ENCODE measurements at regions not wholly inside any gene's neighbourhood (a gene's known extent, or its start where the extent isn't known, plus 50 kb on each side); places are given as distances from the start of the nearest gene placed in this dataset.

- in situ Hi-C loops (cut with MboI; ENCODE audit: low sequenced_read_pairs in 4 of 4) (loop anchor here in 3 of 4 donors (10.0 kb wide), 2 partner anchors 243 to 253 kb away; no protein-coding TSS in a partner anchor), intact Hi-C loops (cut with DNase I; ENCODE audit: low total_unique reads) (loop anchor here (2.0 to 5.0 kb wide), 5 partner anchors 201 to 670 kb away; partner anchors contain the start of genes FBXO11 and MSH6)
- no peak for DNase-seq
- TF ChIP-seq CTCF (IDR thresholded peaks at IDR 0.05 in 4 of 5, conservative IDR thresholded peaks at IDR 0.05 in 1 of 5) (no peak), POLR2A (IDR thresholded peaks at IDR 0.05) (no peak)
- Histone ChIP-seq H3K4me3 (peak overlapping the region in 1 of 4 donors; percentile 40), H3K27ac (peak overlapping the region; percentile 15 to 49 (median 32)), H3K9me3 (no peaks in the 10 kb centered on the region), H3K4me1 (peaks cover 7 to 11% of the 10 kb centered on the region in 2 donors), H3K36me3 (no peaks in the 10 kb centered on the region), H3K27me3 (no peaks in the 10 kb centered on the region)
- no peak for ATAC-seq
Measured at GRCh38 chr2:48107326-48107925, 201.1 kb upstream of the FBXO11 start.

GRCh38 chr2:48108455-48108854, 202.2 kb upstream of the FBXO11 start:
- in situ Hi-C loops (cut with MboI; ENCODE audit: low sequenced_read_pairs in 4 of 4): loop anchor here in 3 of 4 donors (10.0 kb wide), 2 partner anchors 244 to 254 kb away; no protein-coding TSS in a partner anchor
- Histone ChIP-seq H3K4me1 (peaks cover 7 to 11% of the 10 kb centered on the region in 2 donors), H3K27ac (no peak overlapping the region), H3K36me3 (no peaks in the 10 kb centered on the region), H3K4me3 (no peak overlapping the region), H3K9me3 (no peaks in the 10 kb centered on the region), H3K27me3 (no peaks in the 10 kb centered on the region)
- ATAC-seq (no peak), DNase-seq (no peak)
- TF ChIP-seq CTCF (IDR thresholded peaks at IDR 0.05 in 4 of 5, conservative IDR thresholded peaks at IDR 0.05 in 1 of 5) (no peak), POLR2A (IDR thresholded peaks at IDR 0.05) (no peak)
- intact Hi-C loops (cut with DNase I; ENCODE audit: low total_unique reads): loop anchor here (5.0 kb wide), 2 partner anchors 341 to 671 kb away; no protein-coding TSS in a partner anchor

DNA sequence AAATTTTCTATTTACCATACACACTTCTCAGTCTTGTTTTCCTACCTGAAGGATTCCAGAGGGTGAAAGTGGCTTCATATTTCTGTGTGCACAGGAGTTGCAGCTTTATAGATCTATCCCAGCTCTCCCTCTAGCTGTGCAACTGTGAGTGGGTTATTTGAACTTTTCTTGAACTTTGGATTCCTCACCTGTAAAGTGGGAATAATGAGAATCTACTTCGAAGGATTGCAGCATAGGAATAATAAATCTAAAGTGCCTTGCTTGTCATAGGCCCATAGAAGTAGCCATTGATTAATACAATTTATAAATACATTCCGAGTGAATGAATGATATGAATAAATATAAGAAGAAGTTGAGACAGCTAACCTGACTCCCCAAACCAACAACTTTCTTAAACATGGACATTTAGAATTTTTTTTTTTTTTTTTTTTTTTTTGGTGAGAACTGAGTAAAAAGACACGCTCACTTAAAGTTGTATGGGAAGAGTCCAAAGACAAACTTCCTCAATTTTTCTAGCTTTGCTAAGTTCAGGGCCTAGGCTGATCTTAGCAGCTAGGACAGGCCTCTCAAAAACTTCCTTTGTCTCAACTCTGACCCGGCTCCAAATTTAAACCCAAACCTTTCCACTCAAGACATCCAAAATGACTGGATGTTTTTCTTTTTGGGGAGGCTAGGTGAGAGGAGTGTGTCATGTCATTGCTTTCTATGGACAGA, 203.3 kb upstream of the FBXO11 start:
- Histone ChIP-seq H3K27me3 (no peaks in the 10 kb centered on the region), H3K27ac (no peak overlapping the region), H3K9me3 (no peaks in the 10 kb centered on the region), H3K36me3 (no peaks in the 10 kb centered on the region), H3K4me3 (no peak overlapping the region), H3K4me1 (peaks cover 7 to 11% of the 10 kb centered on the region in 2 donors)
- DNase-seq (no peak), ATAC-seq (no peak)
- in situ Hi-C loops (cut with MboI; ENCODE audit: low sequenced_read_pairs in 4 of 4) (loop anchor here in 3 of 4 donors (10.0 kb wide), 2 partner anchors 245 to 255 kb away; no protein-coding TSS in a partner anchor), intact Hi-C loops (cut with DNase I; ENCODE audit: low total_unique reads) (loop anchor here (5.0 kb wide), 2 partner anchors 342 to 672 kb away; no protein-coding TSS in a partner anchor)
- no peak for TF ChIP-seq POLR2A (IDR thresholded peaks at IDR 0.05)
- no peak for TF ChIP-seq CTCF (IDR thresholded peaks at IDR 0.05 in 4 of 5, conservative IDR thresholded peaks at IDR 0.05 in 1 of 5)

GRCh38 chr2:48110492-48110891, 204.0 kb upstream of the FOXN2 start:
- ATAC-seq (no peak), DNase-seq (no peak)
- Histone ChIP-seq H3K27me3 (no peaks in the 10 kb centered on the region), H3K27ac (peak overlapping the region in 3 of 4 donors; percentile 53 to 77 (median 68)), H3K36me3 (no peaks in the 10 kb centered on the region), H3K4me1 (peaks cover 7 to 11% of the 10 kb centered on the region in 2 donors), H3K4me3 (no peak overlapping the region), H3K9me3 (no peaks in the 10 kb centered on the region)
- no peak for TF ChIP-seq POLR2A (IDR thresholded peaks at IDR 0.05)
- TF ChIP-seq CTCF (IDR thresholded peaks at IDR 0.05 in 4 of 5, conservative IDR thresholded peaks at IDR 0.05 in 1 of 5): no peak
- in situ Hi-C loops (cut with MboI; ENCODE audit: low sequenced_read_pairs in 4 of 4): no loop called here
- intact Hi-C loops (cut with DNase I; ENCODE audit: low total_unique reads): no loop called here
